HFFc6 (cell line): ENCODE measurements at regions not wholly inside any gene's neighbourhood (a gene's known extent, or its start where the extent isn't known, plus 50 kb on each side); places are given as distances from the start of the nearest gene placed in this dataset.
"Not testable (repeated sequence)": the region's sequence is repeated elsewhere in the genome, so short reads cannot be mapped to it uniquely, and the experiment has no call there.

Experiments used
- DNase-seq: peaks from one replicate; pipeline ENCODE4 v3.0.0-alpha.2; 2018
- H3K27ac Mint-ChIP-seq: 2 replicates; pipeline ENCODE4 v1.8.0; 2020; ENCODE audit warnings: mild to moderate bottlenecking, mixed read lengths
- H3K27me3 Mint-ChIP-seq: 2 replicates; pipeline ENCODE4 v1.8.0; 2021; ENCODE audit warnings: mild to moderate bottlenecking, moderate library complexity, mixed read lengths; ENCODE audit not compliant: insufficient read depth
- H3K36me3 Mint-ChIP-seq: 2 replicates; pipeline ENCODE4 v1.8.0; 2021; ENCODE audit warnings: low read depth, mixed read lengths
- H3K4me1 Mint-ChIP-seq: 2 replicates; pipeline ENCODE4 v1.8.0; 2020; ENCODE audit warnings: low read depth, mixed read lengths
- H3K4me3 Mint-ChIP-seq: 2 replicates; pipeline ENCODE4 v1.8.0; 2020; ENCODE audit warnings: mild to moderate bottlenecking, moderate library complexity, mixed read lengths
- H3K9me3 Mint-ChIP-seq: 2 replicates; pipeline ENCODE4 v1.8.0; 2020; ENCODE audit warnings: mild to moderate bottlenecking, mixed read lengths
- CTCF ChIP-seq: fragments of 200-600 bp; sonication (generic); IDR thresholded peaks from 2 replicates; pipeline ENCODE4 v1.5.0; 2021; ENCODE audit warnings: antibody characterized with exemption, mild to moderate bottlenecking

GRCh38 chr12:59357811-59358210, 238.0 kb upstream of the SLC16A7 start:
- Mint-ChIP-seq H3K4me1 (no peaks in the 10 kb centered on the region), H3K27ac (no peak overlapping the region), H3K36me3 (no peaks in the 10 kb centered on the region), H3K4me3 (no peak overlapping the region), H3K27me3 (no peaks in the 10 kb centered on the region; the same call in none of the 2 replicates), H3K9me3 (no peaks in the 10 kb centered on the region; the same call in 1 of the 2 replicates)
- DNase-seq = no peak
- no peak for TF ChIP-seq CTCF

- not testable (repeated sequence) for H3K36me3 Mint-ChIP-seq, H3K4me3 Mint-ChIP-seq
- TF ChIP-seq CTCF = peak; percentile 45
Measured at GRCh38 chr12:59346248-59346647, 249.6 kb upstream of the SLC16A7 start.

GRCh38 chr12:59345406-59345805, 250.4 kb upstream of the SLC16A7 start:
- no peak for TF ChIP-seq CTCF
- Mint-ChIP-seq H3K9me3 (peaks cover 5% of the 10 kb centered on the region; the same call in 1 of the 2 replicates), H3K27me3 (peaks cover 1% of the 10 kb centered on the region; the same call in 1 of the 2 replicates), H3K36me3 (no peaks in the 10 kb centered on the region), H3K4me1 (no peaks in the 10 kb centered on the region), H3K4me3 (no peak overlapping the region), H3K27ac (no peak overlapping the region)
- DNase-seq = no peak

More at GRCh38 chr12:59346248-59346647, 249.6 kb upstream of the SLC16A7 start:
- H3K27ac Mint-ChIP-seq, H3K9me3 Mint-ChIP-seq, H3K4me1 Mint-ChIP-seq, H3K27me3 Mint-ChIP-seq, DNase-seq: not testable (repeated sequence)

GRCh38 chr12:59344224-59344623, 251.6 kb upstream of the SLC16A7 start:
- Mint-ChIP-seq H3K9me3 (peaks cover 5% of the 10 kb centered on the region; the same call in 1 of the 2 replicates), H3K36me3 (no peaks in the 10 kb centered on the region), H3K4me1 (no peaks in the 10 kb centered on the region), H3K27ac (no peak overlapping the region), H3K27me3 (peaks cover 1% of the 10 kb centered on the region; the same call in 1 of the 2 replicates), H3K4me3 (no peak overlapping the region)
- TF ChIP-seq CTCF = no peak
- no peak for DNase-seq

GRCh38 chr12:59329462-59329861, 266.4 kb upstream of the SLC16A7 start:
- Mint-ChIP-seq H3K9me3 (no peaks in the 10 kb centered on the region), H3K27ac (no peak overlapping the region), H3K4me3 (no peak overlapping the region), H3K36me3 (no peaks in the 10 kb centered on the region), H3K27me3 (peaks cover 4% of the 10 kb centered on the region; the same call in 1 of the 2 replicates), H3K4me1 (no peaks in the 10 kb centered on the region)
- no peak for DNase-seq
- no peak for TF ChIP-seq CTCF

- not testable (repeated sequence) for H3K27me3 Mint-ChIP-seq, H3K9me3 Mint-ChIP-seq, H3K27ac Mint-ChIP-seq, H3K4me3 Mint-ChIP-seq, H3K36me3 Mint-ChIP-seq, H3K4me1 Mint-ChIP-seq, DNase-seq
Measured at GRCh38 chr12:59328395-59329075, 267.3 kb upstream of the SLC16A7 start.

- H3K9me3 Mint-ChIP-seq, H3K4me1 Mint-ChIP-seq, H3K27ac Mint-ChIP-seq, H3K36me3 Mint-ChIP-seq, H3K27me3 Mint-ChIP-seq, H3K4me3 Mint-ChIP-seq, DNase-seq: not testable (repeated sequence)
Measured at GRCh38 chr12:59326457-59326856, 269.4 kb upstream of the SLC16A7 start.
